ENCODE measurements at regions not wholly inside any gene's neighbourhood (a gene's known extent, or its start where the extent isn't known, plus 50 kb on each side); places are given as distances from the start of the nearest gene placed in this dataset.

DNA sequence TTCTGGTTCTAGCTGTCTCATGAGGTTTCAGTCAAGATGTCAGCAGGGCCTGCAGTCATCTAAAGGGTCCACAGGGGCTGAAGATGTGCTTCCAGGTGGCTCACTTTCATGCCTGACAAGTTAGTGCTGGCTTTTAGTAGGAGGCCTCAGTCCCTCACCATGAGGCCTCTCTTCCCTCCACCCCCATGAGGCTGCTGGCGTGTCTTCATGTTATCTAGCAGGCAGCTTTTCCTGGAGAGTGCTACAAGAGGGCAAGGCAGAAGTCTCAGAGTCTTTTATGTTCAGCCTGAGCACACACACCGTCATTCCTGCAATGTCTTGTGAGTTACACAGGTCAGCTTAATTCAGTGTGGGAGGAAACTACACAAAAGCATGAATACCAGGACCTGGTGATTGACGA is 769.9 kb downstream of the HDGFL1 start:
- Mint-ChIP-seq H3K27me3 (no peaks in the 10 kb centered on the region), H3K4me1 (ENCODE audit: low read depth) (no peaks in the 10 kb centered on the region), H3K36me3 (ENCODE audit: low read depth) (no peaks in the 10 kb centered on the region), H3K4me3 (no peak overlapping the region), H3K27ac (no peak overlapping the region), H3K9me3 (peaks cover 31% of the 10 kb centered on the region)
- intact Hi-C loops (cut with micrococcal nuclease), result no loop called here

DNA sequence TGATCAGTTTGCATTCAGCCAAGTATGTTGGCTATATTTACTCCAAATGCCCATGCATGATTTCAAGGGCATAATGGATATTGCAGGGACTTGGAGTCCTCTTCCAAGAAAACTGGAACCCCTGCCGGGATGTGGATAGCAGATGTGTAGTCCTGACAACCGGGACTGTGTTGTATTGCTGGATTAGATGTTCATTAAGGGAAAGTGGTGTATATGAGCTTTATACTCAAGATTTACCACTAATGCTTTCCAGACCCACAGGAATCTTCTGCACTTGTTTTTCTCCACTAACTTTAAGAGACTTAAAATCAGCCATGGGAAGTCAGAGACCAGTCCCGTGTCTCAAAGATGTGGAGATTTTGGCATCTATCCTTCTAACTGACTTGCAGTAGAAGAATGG is 770.9 kb downstream of the HDGFL1 start:
- intact Hi-C loops (cut with micrococcal nuclease), result no loop called here

DNA sequence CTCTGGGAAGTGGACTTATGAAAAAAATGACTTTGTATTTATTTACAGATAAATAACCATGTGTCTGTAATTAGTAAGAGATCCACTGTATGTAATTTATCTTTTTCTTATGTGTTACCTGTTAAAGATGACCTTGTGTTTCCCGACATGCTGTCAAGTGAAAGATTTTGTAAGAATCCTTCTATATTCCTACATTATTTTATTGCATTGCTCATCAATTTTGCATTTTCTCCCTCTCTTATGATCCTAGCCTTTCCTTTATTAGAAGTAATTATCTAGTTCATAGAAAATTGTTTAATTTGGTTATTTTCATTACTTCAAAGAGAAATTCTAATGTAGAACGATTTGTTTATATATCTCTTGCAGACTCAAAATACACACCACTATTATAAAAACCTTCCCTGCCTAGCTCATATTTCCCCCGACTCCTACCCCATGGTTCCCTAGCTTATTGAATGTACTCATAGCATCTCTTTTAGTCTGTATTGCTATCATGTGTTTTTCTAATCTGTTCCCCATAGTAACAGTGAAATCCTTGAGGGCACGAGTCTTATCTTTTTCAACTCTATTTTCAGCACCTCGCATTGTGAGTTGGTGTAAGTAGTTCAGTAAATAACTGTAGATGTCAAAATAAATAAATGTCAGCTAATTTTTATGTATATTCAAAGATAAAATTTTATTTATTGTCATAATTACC is 774.4 kb downstream of the HDGFL1 start:
- H3K4me3 Mint-ChIP-seq, result no peak overlapping the region
- H3K36me3 Mint-ChIP-seq (ENCODE audit: low read depth), result no peaks in the 10 kb centered on the region
- H3K4me1 Mint-ChIP-seq (ENCODE audit: low read depth), result no peaks in the 10 kb centered on the region

More for the DNA sequence above, 770.9 kb downstream of the HDGFL1 start:
- no peaks in the 10 kb centered on the region for H3K27me3 Mint-ChIP-seq
- peaks cover 21% of the 10 kb centered on the region for H3K9me3 Mint-ChIP-seq
- no peaks in the 10 kb centered on the region for H3K36me3 Mint-ChIP-seq (ENCODE audit: low read depth)
- no peak overlapping the region for H3K27ac Mint-ChIP-seq
- H3K4me3 Mint-ChIP-seq, result no peak overlapping the region
- H3K4me1 Mint-ChIP-seq (ENCODE audit: low read depth), result no peaks in the 10 kb centered on the region

DNA sequence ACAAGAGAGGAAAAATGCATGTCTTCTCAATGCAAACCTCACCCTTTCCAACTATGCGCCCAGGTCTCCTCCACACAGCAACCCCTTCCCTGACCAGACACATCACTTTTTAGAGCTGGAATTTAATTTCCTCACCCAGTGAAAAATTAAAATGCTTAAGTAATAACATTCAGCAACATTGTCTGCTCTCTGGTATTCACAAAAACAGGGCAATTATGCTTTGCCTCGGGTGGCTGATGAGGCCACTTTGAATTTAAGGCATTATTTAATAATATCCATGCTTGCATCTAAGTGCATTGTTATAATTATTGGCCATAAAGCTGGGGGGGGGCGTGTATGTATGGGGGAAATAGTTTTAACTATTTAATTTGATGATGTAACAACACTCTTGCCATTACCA is 777.8 kb upstream of the NRSN1 start:
- Mint-ChIP-seq H3K4me3 (no peak overlapping the region), H3K9me3 (peaks cover 22% of the 10 kb centered on the region), H3K27me3 (no peaks in the 10 kb centered on the region), H3K27ac (no peak overlapping the region), H3K4me1 (ENCODE audit: low read depth) (no peaks in the 10 kb centered on the region), H3K36me3 (ENCODE audit: low read depth) (no peaks in the 10 kb centered on the region)
- intact Hi-C loops (cut with micrococcal nuclease), result no loop called here

More for the DNA sequence above, 774.4 kb downstream of the HDGFL1 start:
- peaks cover 25% of the 10 kb centered on the region for H3K9me3 Mint-ChIP-seq
- no peaks in the 10 kb centered on the region for H3K27me3 Mint-ChIP-seq
- intact Hi-C loops (cut with micrococcal nuclease), result no loop called here
- H3K27ac Mint-ChIP-seq, result no peak overlapping the region

DNA sequence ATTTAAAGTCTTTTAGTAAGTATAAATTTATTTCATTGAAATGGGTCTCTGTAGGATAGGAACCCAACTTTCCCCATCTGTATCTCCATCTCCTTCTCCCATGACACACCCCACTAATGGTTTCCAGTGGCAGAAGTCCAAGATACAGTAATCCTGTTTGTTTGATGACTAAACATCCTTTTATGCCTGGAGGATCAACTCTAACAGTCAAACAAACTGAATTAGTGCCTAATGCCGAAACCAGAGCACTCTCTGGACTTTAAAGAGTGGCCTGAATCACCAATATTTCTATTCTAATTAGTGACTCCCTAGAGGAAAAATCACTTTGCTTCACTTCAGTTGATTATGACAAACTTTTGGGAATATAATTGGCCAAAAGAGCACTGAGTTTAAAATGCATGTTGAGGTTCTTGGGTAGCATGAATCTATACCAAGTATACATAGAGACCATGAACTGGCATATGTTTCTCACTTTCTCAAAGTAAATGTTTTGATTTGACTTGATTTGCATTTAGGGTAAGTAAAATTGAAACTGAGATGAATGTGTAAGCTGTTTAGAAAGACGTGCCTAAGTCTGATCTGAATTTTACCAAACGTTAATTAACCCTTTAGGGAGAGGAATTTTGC is 776.4 kb upstream of the NRSN1 start:
- Mint-ChIP-seq H3K9me3 (peaks cover 17% of the 10 kb centered on the region), H3K36me3 (ENCODE audit: low read depth) (no peaks in the 10 kb centered on the region), H3K4me1 (ENCODE audit: low read depth) (no peaks in the 10 kb centered on the region), H3K27ac (no peak overlapping the region), H3K27me3 (no peaks in the 10 kb centered on the region), H3K4me3 (no peak overlapping the region)
- intact Hi-C loops (cut with micrococcal nuclease), result no loop called here

DNA sequence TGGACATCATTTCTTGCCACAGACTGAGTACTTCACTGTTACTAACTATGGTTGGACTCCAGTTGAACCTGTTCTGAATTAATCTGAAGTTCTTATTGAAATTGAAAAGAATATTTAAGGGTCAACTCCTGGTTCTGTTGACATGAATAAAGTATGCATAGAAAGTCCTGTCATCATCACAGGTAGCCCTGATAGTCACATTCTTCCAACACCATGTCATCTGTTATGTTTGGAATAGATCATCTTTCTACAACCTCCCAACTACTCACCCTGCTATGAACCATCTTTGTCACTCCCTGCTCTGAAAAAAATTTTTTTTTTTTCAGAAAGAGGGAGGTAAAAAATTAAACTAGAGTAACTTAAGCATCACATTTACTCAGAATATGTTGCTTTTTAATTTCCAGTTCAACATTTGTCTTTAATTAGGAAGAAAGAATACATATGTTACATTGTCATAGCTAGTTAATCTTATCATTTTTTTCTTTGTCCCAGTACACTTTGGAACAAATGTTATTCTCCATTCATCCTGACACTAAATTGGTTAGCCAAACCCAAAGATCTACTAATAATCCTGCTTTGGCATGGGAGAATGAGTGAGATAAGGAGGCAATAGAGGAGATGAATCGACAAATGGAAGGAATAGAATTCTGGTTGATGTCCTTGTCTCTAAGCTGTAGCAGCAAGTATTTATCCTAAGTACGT is 775.1 kb upstream of the NRSN1 start:
- Mint-ChIP-seq H3K4me3 (no peak overlapping the region), H3K4me1 (ENCODE audit: low read depth) (no peaks in the 10 kb centered on the region), H3K27me3 (no peaks in the 10 kb centered on the region), H3K27ac (no peak overlapping the region), H3K9me3 (peaks cover 17% of the 10 kb centered on the region), H3K36me3 (ENCODE audit: low read depth) (no peaks in the 10 kb centered on the region)
- intact Hi-C loops (cut with micrococcal nuclease), result no loop called here

DNA sequence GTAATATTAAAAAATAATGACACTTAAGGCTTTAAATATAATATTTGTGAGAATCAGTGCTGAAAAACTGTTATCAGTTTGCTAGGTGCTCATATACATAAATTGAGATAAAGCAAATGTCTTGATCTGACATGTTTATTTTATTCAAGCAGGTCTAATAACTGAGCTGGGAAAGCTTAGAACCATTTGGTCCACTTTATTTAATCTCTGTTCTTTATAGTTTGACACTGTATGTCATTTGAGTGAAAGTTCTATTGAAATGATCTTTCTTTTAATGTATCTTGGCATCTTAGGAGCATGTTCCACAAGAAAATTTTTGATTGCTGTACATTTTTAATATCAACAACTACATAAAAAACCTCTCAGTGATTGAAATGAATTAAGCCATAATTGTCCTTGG is 772.0 kb upstream of the NRSN1 start:
- no peak overlapping the region for H3K27ac Mint-ChIP-seq
- H3K4me1 Mint-ChIP-seq (ENCODE audit: low read depth), result no peaks in the 10 kb centered on the region
- H3K36me3 Mint-ChIP-seq (ENCODE audit: low read depth), result no peaks in the 10 kb centered on the region
- intact Hi-C loops (cut with micrococcal nuclease), result no loop called here
- no peak overlapping the region for H3K4me3 Mint-ChIP-seq
- peaks cover 8% of the 10 kb centered on the region for H3K9me3 Mint-ChIP-seq
- H3K27me3 Mint-ChIP-seq, result no peaks in the 10 kb centered on the region

DNA sequence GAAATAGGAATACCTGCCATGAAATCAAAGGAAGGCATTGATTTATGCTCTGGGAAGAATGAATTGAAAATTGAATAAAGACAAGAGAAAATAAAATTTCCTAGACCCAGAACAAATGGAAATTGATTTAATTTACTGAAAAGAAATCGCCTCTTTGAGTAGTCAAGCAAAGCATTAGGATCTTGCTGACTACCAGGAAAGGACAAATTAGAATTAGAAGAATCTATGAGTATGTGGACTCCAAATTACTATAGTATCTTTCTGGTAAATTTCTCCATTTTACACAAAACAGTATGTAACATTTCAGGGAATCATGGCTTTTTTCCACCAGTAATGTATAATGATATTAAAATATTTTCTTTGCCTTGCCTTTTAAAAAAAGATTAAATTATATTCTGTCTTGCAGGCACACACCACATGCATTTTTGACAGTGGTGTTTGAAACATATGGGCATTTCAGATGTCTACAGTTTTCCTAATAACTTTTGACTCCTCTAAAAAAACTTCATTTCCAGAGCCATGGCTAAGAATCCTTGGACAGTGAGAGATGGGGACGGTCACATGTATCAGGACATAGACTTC is 768.7 kb upstream of the NRSN1 start:
- H3K27me3 Mint-ChIP-seq, result no peaks in the 10 kb centered on the region
- H3K9me3 Mint-ChIP-seq, result peaks cover 18% of the 10 kb centered on the region
- H3K27ac Mint-ChIP-seq, result no peak overlapping the region
- H3K36me3 Mint-ChIP-seq (ENCODE audit: low read depth), result no peaks in the 10 kb centered on the region
- intact Hi-C loops (cut with micrococcal nuclease), result no loop called here
- H3K4me1 Mint-ChIP-seq (ENCODE audit: low read depth), result no peaks in the 10 kb centered on the region
- no peak overlapping the region for H3K4me3 Mint-ChIP-seq

DNA sequence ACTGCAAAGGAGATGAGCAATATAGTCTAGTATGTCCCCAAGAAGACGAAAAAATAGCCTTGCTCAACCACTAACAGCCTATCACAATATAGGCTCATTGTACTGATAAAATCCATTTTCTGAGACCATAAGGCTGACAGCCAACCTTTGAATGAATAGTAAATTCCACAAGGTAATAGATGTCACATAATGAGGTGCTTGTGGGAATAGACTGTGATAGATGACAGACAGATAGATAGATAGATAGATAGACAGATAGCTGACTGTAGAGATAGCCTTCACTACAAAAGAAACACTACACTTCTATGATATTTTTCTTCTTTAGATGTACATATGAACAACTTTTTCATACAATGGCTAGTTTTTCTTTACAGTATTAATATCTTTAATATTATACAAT is 760.3 kb upstream of the NRSN1 start:
- H3K36me3 Mint-ChIP-seq (ENCODE audit: low read depth), result no peaks in the 10 kb centered on the region
- no peaks in the 10 kb centered on the region for H3K4me1 Mint-ChIP-seq (ENCODE audit: low read depth)
- no peak overlapping the region for H3K27ac Mint-ChIP-seq
- no peaks in the 10 kb centered on the region for H3K27me3 Mint-ChIP-seq
- intact Hi-C loops (cut with micrococcal nuclease), result no loop called here
- H3K4me3 Mint-ChIP-seq, result no peak overlapping the region
- H3K9me3 Mint-ChIP-seq, result peaks cover 51% of the 10 kb centered on the region

DNA sequence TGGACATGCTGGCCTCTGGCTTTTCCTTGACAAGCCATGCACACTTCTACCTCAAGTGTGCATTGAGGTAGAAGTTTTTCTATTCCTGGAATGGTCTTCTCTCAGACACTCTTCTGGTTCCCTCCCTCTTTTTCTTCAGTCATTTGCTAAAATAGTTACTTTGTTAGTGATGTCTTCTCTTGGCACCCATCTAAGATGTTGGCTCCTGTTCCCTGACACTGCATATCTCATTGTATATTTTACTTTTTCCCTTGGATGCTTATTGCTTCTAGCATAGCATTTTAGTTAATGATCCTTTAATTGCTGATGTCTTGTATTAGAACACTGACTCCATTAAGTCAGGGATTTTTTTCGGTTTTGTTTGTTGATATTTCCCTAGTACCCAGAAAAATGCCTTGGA is 758.7 kb upstream of the NRSN1 start:
- Mint-ChIP-seq H3K9me3 (peaks cover 41% of the 10 kb centered on the region), H3K4me3 (no peak overlapping the region), H3K4me1 (ENCODE audit: low read depth) (no peaks in the 10 kb centered on the region), H3K27me3 (no peaks in the 10 kb centered on the region), H3K27ac (no peak overlapping the region), H3K36me3 (ENCODE audit: low read depth) (no peaks in the 10 kb centered on the region)
- intact Hi-C loops (cut with micrococcal nuclease), result no loop called here

DNA sequence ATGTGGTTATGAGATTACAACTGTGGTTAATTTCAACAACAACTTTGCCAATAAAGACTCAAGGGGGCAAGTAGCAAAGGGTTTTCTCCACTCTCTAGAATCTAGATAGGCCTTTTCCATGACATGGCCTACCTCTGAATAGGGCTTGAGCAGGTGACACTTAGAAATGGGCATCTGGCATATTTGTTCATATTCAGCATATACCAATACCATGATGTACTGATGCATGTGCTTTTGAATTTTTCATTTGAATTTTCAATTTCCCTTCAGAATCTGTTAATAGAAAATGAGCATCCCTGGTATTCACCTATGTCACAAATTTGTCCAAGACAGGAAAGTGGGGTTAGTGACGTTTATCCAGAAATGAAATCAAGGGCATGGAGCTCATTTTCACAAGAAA is 757.5 kb upstream of the NRSN1 start:
- no peaks in the 10 kb centered on the region for H3K27me3 Mint-ChIP-seq
- H3K36me3 Mint-ChIP-seq (ENCODE audit: low read depth), result no peaks in the 10 kb centered on the region
- H3K4me1 Mint-ChIP-seq (ENCODE audit: low read depth), result no peaks in the 10 kb centered on the region
- H3K27ac Mint-ChIP-seq, result no peak overlapping the region
- peaks cover 37% of the 10 kb centered on the region for H3K9me3 Mint-ChIP-seq
- H3K4me3 Mint-ChIP-seq, result no peak overlapping the region
- intact Hi-C loops (cut with micrococcal nuclease), result no loop called here

DNA sequence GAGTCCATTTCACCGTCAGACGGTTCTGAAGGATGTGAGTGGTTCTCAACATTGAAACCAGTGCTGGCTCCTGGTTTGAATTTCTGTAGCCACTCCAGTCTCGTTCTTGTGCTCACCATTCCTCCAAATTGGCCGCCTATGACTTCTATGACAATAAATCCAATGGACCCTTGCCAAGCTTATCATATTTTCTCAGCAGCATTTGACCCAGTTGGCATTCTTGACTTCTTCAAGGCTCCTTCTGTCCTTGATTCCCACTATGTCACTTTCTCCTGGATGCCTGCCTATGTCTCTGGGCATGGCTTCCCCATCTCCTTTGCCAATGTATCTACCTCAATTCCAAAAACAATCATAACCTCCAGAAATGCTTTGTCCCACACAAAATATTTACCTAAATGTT is 756.0 kb upstream of the NRSN1 start:
- H3K4me3 Mint-ChIP-seq, result no peak overlapping the region
- H3K36me3 Mint-ChIP-seq (ENCODE audit: low read depth), result no peaks in the 10 kb centered on the region
- no peaks in the 10 kb centered on the region for H3K27me3 Mint-ChIP-seq
- H3K27ac Mint-ChIP-seq, result no peak overlapping the region
- intact Hi-C loops (cut with micrococcal nuclease), result no loop called here
- H3K4me1 Mint-ChIP-seq (ENCODE audit: low read depth), result no peaks in the 10 kb centered on the region
- peaks cover 22% of the 10 kb centered on the region for H3K9me3 Mint-ChIP-seq

DNA sequence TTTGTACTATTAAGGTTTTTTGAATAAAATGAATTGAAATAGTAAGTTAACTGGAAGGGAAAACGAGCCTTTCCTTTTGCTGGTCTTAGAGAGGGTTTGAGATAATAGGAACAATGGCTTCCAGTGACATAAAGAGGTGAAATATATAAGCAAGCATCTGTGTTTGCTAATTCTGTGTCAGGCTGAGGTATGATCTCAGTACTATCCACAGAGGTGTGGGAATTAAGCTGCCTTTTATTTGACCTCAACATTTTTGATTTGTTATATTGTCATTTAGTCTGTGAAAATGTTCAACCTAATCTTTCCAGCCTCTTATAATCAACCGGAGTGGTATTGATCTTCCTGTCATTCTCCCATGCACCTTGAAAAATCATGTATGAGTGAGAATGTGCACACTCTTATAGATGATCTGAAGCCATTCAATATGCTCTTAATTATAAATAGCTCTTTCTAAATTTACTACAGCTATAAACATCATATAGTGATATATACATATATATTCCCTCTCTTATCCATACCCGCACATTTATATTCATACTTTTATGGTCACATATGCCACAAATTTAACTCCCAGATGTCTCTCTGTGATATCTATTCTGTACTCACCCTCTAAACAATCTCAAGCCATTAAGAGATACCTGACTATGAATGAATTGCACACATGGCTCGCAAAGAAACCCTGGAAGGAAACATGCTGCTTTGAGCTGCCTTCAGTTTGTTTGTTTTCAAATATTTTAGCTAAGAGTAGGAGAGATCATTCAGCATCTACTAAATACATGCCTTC is 754.7 kb upstream of the NRSN1 start:
- H3K4me3 Mint-ChIP-seq, result no peak overlapping the region
- peaks cover 15% of the 10 kb centered on the region for H3K9me3 Mint-ChIP-seq
- H3K36me3 Mint-ChIP-seq (ENCODE audit: low read depth), result no peaks in the 10 kb centered on the region
- no peak overlapping the region for H3K27ac Mint-ChIP-seq
- H3K27me3 Mint-ChIP-seq, result no peaks in the 10 kb centered on the region
- intact Hi-C loops (cut with micrococcal nuclease), result no loop called here
- no peaks in the 10 kb centered on the region for H3K4me1 Mint-ChIP-seq (ENCODE audit: low read depth)

DNA sequence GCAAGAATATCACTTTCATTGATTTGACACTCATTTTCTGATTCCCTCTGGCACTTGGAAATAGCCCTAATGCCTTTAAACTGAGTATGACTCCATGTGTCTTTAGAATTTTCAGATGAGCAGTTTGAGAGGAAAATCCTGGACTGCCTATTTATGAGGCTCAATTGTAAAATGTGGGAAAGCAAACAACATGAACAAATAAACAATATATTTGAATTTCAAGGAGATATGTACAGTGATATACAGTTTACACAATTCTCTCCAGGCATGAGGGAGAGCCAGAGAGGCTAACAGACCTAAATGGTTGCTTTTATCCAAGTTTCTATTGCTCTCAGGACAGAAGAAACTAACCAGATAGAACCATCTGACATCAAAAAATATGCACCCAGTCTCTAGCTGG is 748.2 kb upstream of the NRSN1 start:
- H3K4me1 Mint-ChIP-seq (ENCODE audit: low read depth), result no peaks in the 10 kb centered on the region
- intact Hi-C loops (cut with micrococcal nuclease), result no loop called here
- H3K9me3 Mint-ChIP-seq, result peaks cover 37% of the 10 kb centered on the region
- no peak overlapping the region for H3K4me3 Mint-ChIP-seq
- H3K36me3 Mint-ChIP-seq (ENCODE audit: low read depth), result no peaks in the 10 kb centered on the region
- no peaks in the 10 kb centered on the region for H3K27me3 Mint-ChIP-seq
- no peak overlapping the region for H3K27ac Mint-ChIP-seq

All from dendritic cell treated with granulocyte-macrophage colony-stimulating factor and Interleukin-4, amounts not matched to agents 40 ng/mL and 50 ng/mL, for 4 days (primary cell).